OCI-LY3 (cell line): ENCODE measurements at regions not wholly inside any gene's neighbourhood (a gene's known extent, or its start where the extent isn't known, plus 50 kb on each side); places are given as distances from the start of the nearest gene placed in this dataset.

Experiments used
- EZH2phosphoT487 ChIP-seq: fragments of 200-600 bp; shearing (Covaris generic); IDR thresholded peaks from 2 replicates; pipeline ENCODE4 v1.6.1; 2018; ENCODE audit warnings: antibody characterized with exemption, mixed run types, low read depth
- TF ChIP-seq, protein P1 (sequence below): fragments of 200-600, 300-600 bp; sonication (generic); IDR thresholded peaks from 2 replicates; pipeline ENCODE4 v1.5.1; 2014; ENCODE audit warnings: antibody characterized with exemption, low read length, low read depth

DNA sequence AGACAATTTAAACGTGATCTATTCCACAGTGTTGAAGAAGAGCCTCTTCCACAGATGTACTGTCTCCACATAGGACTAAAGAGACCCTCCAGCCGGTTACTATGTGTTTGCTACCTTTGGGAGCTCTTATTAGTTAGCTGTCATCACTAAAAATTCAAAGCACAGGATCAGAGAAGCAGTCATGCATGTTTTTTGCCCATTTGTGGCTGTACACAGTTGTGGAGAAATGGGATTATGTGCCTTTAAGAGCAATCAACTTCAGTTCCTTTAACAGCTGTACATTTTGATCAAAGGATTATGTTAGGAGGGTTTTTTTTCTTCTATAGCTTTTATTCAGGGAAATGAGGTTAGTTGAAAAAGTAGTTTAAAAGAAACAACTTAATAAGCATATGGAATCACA, 149.0 kb upstream of the SPOCK3 start:
- TF ChIP-seq EZH2phosphoT487 = no peak
- TF ChIP-seq, protein P1, sequence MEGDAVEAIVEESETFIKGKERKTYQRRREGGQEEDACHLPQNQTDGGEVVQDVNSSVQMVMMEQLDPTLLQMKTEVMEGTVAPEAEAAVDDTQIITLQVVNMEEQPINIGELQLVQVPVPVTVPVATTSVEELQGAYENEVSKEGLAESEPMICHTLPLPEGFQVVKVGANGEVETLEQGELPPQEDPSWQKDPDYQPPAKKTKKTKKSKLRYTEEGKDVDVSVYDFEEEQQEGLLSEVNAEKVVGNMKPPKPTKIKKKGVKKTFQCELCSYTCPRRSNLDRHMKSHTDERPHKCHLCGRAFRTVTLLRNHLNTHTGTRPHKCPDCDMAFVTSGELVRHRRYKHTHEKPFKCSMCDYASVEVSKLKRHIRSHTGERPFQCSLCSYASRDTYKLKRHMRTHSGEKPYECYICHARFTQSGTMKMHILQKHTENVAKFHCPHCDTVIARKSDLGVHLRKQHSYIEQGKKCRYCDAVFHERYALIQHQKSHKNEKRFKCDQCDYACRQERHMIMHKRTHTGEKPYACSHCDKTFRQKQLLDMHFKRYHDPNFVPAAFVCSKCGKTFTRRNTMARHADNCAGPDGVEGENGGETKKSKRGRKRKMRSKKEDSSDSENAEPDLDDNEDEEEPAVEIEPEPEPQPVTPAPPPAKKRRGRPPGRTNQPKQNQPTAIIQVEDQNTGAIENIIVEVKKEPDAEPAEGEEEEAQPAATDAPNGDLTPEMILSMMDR = no peak
